Hepatic stellate cell (primary cell): ENCODE measurements at regions not wholly inside any gene's neighbourhood (a gene's known extent, or its start where the extent isn't known, plus 50 kb on each side); places are given as distances from the start of the nearest gene placed in this dataset.
"Not testable (repeated sequence)": the region's sequence is repeated elsewhere in the genome, so short reads cannot be mapped to it uniquely, and the experiment has no call there.

Experiments used
- DNase-seq: peaks from one replicate; pipeline ENCODE4 v3.0.0; 2011; ENCODE audit warnings: low spot score

- DNase-seq = not testable (repeated sequence)
These were observed 1267.9 kb upstream of the ZEB2 start for GRCh38 chr2:145787597-145788361.

DNA sequence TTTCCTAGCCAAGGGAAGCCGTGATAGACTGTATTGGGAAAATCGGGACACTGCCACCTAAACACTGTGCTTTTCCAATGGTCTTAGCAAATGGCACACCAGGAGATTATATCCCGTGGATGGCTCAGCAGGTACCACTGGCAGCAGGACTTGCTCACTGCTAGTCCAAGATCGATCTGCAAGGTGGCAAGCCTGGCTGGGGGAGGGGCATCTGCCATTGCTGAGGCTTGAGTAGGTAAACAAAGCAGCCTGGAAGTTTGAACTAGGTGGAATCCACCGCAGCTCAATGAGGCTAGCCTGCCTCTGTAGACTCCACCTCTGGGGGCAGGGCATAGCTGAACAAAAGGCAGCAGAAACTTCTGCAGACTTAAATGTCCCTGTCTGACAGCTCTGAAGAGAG is 1262.7 kb upstream of the ZEB2 start:
- DNase-seq = not testable (repeated sequence)

- no peak for DNase-seq
These were observed 1258.0 kb upstream of the ZEB2 start for GRCh38 chr2:145777914-145778313.

DNA sequence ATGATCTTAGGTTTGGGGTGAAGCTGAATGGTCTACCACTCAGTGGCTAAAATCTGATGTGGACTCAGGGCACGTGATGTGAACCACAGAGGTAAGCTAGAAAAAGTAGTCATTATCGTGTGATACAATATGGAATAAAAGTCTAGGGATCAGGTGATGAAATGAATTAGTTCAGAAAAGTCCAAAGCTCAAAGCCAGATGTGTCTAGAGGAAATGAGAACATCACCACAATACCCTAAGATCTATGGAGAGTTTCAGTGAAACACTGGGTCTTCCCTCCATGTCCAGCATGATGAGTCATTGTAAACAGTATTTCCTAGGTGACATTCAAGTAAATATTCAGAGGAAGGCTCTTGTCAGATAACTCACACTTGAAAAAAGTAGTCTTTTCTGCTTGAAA is 1257.4 kb upstream of the ZEB2 start:
- DNase-seq = no peak

DNA sequence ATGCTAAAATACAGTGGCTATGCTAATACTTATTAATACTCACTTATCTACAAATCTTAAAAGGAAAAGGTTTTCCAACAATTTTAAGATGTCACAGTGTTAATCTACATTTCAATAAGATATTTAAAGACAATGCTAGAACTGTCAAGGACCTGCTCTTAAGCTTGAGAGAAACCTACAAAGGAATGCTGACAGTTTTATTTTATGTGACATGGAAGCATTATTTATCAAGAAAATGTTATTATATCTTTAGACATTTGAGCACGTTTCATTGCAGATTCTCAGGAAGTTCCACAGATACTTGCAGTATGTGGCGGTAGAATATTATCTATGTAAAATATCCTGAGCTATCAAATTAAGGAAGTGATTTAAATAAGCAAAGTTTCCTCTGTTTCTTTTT is 1255.7 kb upstream of the ZEB2 start:
- no peak for DNase-seq

- no peak for DNase-seq
These were observed 1251.6 kb upstream of the ZEB2 start for GRCh38 chr2:145771525-145771924.

DNA sequence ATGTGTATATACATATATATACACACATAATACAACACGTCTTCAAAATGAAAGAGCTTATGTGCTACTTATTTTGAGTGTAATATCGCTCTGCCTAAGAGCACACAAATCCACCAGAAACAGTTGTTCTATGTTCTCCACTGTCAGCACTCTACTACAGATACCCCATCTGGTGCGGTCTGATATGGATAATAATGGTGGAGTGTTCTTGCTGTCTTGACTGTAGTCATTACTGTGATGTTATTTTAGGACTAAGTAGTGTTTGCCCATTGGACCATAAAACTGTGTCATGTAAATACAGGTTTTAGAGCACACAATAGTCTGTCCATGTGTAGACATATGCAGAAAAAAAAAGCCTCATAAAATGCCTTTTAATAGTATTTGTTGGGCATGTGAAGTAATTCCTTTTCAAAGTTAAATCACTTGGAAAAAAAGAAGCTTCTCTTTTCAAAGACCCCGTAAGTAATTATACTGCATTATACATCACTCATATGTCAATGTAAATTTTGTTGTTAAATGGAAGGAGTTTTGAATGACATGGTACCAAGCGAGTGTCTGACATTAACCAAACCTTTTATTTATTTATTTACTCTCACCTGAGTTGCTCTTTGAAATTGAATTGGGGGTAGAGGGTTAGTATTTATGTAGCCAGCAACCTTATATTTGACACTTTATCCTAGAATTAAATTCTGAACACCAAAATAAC is 1249.2 kb upstream of the ZEB2 start:
- DNase-seq = no peak

DNA sequence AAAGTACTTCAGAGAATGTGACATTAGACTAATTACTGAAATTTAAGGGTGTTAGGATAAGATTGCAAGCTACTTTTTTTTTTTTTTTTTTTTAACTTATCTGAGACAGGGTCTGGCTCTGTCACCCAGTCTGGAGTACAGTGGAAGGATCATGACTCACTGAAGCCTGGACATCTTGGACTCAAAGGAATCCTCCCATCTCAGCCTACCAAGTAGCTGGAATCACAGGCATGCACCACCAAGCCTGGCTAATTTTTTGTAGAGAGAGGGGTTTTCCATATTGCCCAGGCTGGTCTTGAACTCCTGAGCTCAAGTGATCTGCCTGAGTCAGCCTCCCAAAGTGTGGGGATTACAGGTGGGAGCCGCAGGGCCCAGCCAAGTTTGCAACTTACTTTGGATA is 1246.0 kb upstream of the ZEB2 start:
- DNase-seq = no peak

DNA sequence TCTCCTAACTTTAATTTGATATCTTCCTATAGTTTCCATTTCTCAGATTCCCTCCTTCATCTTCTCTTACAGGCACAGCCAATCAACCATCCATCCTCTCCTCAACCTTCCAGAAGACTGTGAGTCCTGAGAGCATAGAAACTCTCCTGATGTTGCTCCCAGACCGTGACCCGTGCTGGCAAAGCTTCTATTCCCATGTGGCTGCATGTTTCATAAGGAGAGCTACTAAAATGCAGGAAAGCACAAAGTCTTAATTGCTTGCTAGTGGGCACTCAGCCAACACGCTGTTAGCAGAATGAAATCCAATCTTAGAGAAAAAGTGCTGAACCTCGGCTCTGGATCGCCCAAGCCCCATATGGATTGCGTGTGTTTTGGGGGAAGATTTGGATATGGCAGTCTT is 1244.7 kb upstream of the ZEB2 start:
- DNase-seq = no peak

- no peak for DNase-seq
These were observed 1241.1 kb upstream of the ZEB2 start for GRCh38 chr2:145760781-145761649.

DNA sequence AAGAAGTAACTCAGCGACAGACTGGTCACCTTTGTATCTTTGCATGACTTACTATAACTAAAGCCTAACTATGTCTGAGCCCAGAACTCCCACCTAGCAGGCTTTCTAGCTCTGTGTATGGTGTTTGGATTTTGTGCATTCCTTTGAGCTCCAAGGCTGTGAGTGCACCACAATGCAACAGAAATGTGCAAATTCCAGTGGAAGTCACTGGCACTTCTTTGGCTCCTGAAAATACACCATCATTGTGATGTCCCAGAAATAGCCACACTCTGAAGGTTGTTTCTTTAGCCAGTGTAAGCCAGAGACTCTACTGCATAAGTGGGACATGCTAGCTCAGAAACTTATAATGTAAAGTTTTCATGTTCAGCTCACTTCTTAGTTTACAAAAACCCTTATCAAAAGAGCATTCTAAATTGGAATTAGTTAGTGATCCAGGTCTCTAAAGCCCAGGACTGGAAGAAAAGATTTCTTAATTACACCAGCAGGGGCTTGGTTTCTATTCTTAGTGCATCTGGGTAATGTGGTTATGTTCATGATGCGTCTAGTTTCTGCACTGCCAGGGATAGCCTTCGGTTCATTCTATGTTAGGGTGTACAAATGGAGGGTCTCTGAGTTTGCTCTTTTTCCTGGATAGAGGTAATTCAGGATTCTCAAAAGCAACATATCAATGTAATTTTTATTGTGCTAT is 1239.5 kb upstream of the ZEB2 start:
- no peak for DNase-seq

DNA sequence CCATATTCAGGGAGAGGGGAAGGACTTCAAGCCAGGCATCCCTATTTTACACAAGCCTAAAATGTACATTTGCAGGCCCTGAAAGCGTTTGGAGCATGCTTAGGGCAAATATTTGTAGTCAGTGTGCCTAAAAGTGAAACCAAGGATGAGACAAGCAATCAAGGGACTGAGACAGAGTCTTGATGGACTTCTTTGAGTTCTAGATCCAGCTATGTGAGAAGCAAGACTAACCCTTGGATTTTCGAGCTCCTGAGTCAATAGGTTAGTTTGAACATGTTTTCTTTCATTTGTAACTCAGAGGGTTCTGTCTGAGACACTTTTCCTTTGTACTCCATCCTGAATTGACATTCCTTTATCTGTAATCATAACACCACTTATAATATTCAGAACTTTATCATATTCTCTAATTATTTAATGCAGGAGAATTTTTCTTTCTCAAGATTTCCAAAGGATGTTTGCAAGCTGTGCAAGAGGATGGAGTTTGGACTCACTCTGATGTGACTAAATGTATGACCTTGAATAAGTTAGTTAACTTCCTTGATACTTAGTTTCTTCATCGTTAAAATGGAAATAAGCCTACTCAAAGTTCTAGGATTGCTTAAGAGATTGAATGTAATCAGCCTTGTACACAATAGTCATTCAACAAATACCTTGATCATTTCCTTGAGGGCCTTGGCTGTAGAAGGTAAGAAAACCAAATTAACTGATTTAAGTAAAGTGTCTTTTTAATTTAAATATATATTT is 1237.8 kb upstream of the ZEB2 start:
- no peak for DNase-seq

DNA sequence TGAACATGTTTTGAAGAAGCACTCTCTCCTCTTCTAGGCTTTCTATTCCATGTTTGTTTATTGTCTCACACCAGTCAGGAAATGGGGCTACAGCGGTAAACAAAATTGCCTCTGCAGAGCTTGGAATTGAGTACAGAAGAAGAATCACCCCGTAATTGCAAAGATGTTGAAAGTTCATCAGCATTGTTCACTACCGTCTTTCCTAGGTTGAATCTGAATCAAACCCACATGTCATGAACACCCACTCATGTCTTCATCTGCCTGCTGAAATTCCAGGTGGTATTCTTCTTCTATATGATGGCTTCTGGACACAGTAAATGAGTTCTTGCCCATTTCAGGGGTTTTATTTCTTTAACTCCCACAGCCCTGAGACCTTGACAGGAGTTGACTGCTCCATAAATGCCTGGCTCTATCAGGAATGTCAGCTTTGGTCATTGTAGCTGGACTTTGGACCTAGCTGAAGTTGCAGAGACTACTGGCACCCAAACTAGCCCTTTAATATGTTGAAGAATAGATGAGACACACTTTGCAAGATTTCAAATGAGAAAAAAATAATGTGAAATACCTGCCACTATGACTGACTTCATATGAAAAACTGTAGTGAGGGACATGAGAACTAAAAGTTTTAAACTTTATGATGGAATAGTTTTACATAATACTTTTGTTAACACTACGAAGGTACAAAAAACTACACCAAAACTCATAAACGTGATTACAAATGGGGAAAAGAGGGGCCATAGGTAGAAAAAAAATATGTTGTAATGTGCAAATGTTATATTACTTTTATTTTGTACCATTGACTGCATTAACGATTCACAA is 1235.3 kb upstream of the ZEB2 start:
- no peak for DNase-seq

DNA sequence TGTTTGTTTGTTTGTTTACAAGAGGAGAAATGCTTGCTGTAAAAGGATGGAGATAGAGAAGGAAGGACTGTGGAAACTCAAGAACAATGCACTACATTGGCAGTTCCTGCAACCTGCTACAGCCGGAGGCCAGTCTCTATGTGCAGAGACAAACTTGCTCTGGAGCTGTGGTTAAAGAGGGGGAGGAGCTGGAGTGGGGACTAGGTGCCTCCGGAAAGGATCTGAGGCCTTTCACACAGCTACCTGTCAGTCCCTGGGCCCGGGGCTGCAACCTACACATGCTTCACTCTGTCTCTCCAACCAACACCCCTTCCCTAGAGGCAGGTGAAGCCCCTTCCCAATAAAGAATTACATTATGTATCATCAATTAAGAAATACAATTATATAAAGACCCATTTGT is 1234.0 kb upstream of the ZEB2 start:
- no peak for DNase-seq

- DNase-seq = no peak
These were observed 1233.2 kb upstream of the ZEB2 start for GRCh38 chr2:145753041-145753608.

GRCh38 chr2:145752091-145752806 is 1232.3 kb upstream of the ZEB2 start:
- DNase-seq = peak; percentile 23

- peak; percentile 13 for DNase-seq
These were observed 1231.7 kb upstream of the ZEB2 start for GRCh38 chr2:145751629-145752028.

GRCh38 chr2:145751155-145751554 is 1231.2 kb upstream of the ZEB2 start:
- DNase-seq = no peak

GRCh38 chr2:145750612-145751011 is 1230.7 kb upstream of the ZEB2 start:
- DNase-seq = no peak

GRCh38 chr2:145750144-145750543 is 1230.2 kb upstream of the ZEB2 start:
- no peak for DNase-seq
